ENCODE measurements at regions not wholly inside any gene's neighbourhood (a gene's known extent, or its start where the extent isn't known, plus 50 kb on each side); places are given as distances from the start of the nearest gene placed in this dataset.

DNA sequence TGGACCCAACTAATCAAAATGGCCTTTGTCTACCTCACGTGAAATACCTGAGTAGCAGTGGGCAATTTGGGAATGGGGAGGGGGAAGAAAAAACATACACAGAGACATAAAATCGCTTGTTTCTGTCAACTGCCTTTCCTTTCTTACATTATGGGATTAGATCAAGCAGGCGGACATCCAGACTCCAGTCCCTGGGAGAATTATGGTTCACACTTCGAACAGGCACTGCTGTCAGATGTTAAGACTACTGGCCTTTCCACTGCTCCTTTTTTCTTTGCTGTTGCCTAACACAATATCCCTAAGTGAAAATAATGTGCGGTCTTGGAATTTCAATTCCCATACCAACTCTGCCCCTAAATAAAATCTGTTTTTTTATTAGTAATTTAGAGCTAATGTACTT is 1719.7 kb upstream of the SLC10A2 start:
- no peak for TF ChIP-seq POLR2A (IDR thresholded peaks at IDR 0.05)
- TF ChIP-seq, protein P1, sequence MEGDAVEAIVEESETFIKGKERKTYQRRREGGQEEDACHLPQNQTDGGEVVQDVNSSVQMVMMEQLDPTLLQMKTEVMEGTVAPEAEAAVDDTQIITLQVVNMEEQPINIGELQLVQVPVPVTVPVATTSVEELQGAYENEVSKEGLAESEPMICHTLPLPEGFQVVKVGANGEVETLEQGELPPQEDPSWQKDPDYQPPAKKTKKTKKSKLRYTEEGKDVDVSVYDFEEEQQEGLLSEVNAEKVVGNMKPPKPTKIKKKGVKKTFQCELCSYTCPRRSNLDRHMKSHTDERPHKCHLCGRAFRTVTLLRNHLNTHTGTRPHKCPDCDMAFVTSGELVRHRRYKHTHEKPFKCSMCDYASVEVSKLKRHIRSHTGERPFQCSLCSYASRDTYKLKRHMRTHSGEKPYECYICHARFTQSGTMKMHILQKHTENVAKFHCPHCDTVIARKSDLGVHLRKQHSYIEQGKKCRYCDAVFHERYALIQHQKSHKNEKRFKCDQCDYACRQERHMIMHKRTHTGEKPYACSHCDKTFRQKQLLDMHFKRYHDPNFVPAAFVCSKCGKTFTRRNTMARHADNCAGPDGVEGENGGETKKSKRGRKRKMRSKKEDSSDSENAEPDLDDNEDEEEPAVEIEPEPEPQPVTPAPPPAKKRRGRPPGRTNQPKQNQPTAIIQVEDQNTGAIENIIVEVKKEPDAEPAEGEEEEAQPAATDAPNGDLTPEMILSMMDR (IDR thresholded peaks at IDR 0.05): no peak
- no peak for TF ChIP-seq EP300 (IDR thresholded peaks at IDR 0.05)
- no peak for TF ChIP-seq POLR2AphosphoS5 (IDR thresholded peaks at IDR 0.05)
